Stimulated activated CD8-positive, alpha-beta memory T cell treated with anti-CD3 and anti-CD28 coated beads, Interleukin-15, amount 100 ng/mL, for 48 hours (primary cell): ENCODE measurements at regions not wholly inside any gene's neighbourhood (a gene's known extent, or its start where the extent isn't known, plus 50 kb on each side); places are given as distances from the start of the nearest gene placed in this dataset.

ENCODE experiments used
- DNase-seq, 2 donors: peaks; one replicate each; pipeline ENCODE4 v3.0.0-alpha.2; 2020; ENCODE audit warnings: low read depth in 2 of 2

GRCh38 chr17:77379065-77379428, 238.3 kb downstream of the SEC14L1 start:
- DNase-seq = no peak

- DNase-seq = no peak
These were observed 239.1 kb downstream of the SEC14L1 start for GRCh38 chr17:77379832-77380231.

GRCh38 chr17:77380395-77381184, 239.8 kb downstream of the SEC14L1 start:
- no peak for DNase-seq

- no peak for DNase-seq
These were observed 240.5 kb downstream of the SEC14L1 start for GRCh38 chr17:77381185-77381700.

GRCh38 chr17:77381731-77382130, 241.0 kb downstream of the SEC14L1 start:
- DNase-seq = no peak

GRCh38 chr17:77382356-77382911, 241.7 kb downstream of the SEC14L1 start:
- peak in 1 of 2 donors; percentile 35 for DNase-seq

GRCh38 chr17:77382966-77383612, 242.3 kb downstream of the SEC14L1 start:
- DNase-seq = no peak

- no peak for DNase-seq
These were observed 243.1 kb downstream of the SEC14L1 start for GRCh38 chr17:77383613-77384608.

DNA sequence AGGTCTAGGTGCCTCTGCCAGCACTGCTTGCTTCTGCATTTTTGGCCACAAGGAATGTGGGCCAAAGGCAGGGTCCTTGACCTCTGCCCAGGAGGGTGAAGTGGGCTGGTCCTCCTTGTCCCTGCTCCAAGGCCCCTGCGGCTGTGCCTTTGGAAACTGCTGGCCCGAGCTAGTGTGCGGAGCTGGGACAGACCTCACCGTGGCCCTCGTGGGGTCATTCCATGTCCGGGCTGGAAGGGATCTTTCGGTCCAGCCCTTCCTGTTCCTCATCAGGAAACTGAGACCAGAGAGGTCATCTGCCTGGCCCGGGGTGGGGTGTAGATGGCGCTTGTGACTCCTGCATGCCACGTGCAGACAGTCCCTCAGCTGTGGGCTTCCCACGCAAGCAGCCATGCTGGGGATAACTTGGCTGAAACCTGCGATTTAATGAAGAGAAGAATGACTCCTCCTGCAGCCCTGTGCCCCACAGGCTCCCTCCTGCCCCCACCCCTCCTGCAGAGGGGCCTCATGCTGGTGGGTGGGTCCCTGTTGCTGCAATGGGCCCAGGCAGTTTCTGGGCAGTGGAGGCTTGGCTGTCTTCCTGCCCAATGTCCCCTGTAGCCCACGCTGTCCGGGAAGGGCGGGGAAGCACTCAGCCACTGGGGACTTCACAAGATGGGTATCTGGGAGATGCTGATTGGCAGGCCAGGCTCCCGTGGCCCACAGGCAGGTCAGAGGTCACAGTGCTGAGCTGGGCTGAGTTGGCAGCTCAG, 245.2 kb downstream of the SEC14L1 start:
- DNase-seq = no peak

- DNase-seq = peak in 1 of 2 donors; percentile 34
These were observed 245.9 kb downstream of the SEC14L1 start for GRCh38 chr17:77386502-77387192.

DNA sequence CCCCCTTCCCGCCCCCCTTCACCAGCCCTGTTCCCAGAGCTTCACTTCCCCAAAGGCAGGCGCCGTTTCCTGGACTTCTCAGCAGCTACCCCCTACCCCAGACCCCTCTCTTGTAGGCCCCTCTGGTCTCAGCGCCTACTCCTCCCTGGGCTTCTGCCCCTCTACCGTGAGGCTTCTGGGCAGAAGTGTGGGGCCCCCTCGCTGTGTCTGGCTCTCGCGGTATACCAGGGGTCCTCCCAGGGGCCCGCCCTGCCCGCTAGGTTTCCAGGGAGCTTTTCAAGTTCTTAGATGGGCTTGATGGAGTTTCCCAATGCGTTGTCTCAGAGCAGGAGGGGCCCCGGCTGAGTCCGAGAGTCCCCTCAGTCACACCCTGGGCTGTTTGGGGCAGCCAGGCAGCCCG, 247.1 kb downstream of the SEC14L1 start:
- no peak for DNase-seq

DNA sequence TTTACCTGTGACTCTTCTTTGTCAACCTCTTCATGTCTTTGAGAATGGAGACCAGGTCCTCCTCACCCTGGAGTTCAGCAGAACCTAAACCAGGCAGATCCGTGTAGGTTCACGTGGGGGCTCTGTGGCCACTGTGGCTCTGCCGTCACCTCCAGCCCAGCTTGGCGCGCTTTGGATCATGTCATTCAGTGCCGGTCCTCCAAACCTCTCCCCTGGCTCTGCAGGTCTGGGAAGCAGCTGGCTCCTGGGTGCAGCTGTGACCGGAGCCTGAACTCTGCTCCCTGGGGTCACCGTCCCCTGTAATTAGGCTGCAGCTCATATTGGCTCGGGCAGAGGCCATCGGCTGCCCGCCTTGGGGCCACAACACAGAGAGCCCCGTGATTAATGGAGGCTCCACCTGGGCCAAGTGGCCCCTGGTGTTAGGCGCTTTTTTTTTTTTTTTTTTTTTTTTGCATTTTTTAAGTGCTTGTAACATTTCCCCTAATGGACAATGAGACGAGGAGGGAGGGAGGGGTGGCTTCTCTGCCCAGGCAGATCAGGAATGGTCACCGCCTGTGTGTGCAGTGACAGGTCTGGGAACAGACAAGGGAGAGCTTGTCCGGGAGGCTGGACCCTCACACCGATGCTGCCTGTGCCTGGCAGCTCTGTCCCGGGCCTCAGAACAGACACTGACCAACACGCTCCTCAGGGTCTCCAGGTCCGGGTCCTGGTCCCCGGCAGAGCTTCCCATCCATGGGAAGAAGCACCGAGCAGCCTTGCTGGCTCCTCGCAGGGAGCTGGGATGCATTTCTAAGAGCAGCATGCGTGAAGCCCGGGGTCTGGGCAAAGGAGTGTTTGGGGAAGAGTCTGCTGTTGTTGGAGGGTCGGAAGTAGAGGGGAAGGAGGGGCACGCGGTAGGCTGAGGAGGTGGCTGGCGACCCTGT, 247.9 kb downstream of the SEC14L1 start:
- no peak for DNase-seq

- DNase-seq = no peak
These were observed 250.1 kb downstream of the SEC14L1 start for GRCh38 chr17:77390870-77391269.

- no peak for DNase-seq
These were observed 251.1 kb downstream of the SEC14L1 start for GRCh38 chr17:77391668-77392375.

DNA sequence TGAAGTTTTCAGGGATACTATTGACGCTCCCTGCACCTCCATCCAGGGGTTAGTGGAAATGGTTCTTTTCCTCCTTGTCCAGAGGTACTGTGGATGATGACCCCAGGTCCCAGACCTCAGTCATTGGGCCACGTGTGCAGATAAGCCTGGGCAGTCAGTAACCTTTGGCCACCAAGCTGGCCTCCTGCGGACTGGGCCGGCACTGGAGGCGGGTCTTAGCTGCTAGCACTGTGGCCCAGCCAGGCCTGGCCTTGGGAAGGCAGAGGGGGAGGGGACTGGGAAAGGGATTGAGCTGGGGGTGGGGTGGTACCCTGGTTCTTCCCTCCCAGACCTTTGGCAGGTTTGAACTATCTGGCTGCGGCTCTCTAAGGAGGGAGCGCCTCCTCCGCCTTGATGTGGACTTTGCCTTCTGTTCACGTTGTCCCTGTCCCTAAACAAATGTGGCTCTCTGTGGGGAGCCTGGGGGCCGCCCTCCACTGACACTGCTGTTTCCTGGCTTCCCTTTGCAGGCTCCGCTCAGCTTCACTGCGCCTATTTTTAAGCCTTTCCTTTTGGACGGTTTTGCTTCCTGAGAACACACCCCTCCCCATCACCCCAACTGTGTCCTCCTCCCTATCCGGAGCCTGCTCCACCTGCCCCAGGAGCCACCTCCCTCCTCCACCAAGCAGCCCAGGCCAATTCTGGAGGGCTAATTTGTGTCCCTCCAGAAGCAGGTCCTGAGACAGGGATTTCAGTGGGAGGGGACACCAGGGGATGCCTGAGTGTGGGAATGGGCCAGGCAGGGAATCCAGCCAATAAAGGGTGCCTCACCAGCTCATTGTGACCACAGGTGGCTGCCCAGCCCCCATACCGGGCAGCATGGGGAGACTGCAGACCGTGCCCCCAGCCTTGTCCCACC, 251.9 kb downstream of the SEC14L1 start:
- no peak for DNase-seq

DNA sequence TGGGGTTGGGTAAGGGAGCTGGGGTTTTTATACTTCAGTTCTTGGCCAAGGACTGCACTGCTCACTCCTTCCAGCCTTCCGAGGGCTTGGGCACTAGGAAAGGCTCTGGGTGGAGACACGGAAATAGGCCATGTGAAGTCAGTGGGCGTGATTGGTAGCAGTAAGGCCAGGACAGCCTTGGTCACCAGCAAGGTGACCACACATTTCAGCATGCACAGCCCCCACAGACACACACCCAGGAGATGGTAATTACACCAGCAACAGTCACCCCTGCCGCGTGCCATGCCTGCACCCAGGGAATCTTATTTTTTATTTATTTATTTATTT, 252.5 kb downstream of the SEC14L1 start:
- DNase-seq = no peak

DNA sequence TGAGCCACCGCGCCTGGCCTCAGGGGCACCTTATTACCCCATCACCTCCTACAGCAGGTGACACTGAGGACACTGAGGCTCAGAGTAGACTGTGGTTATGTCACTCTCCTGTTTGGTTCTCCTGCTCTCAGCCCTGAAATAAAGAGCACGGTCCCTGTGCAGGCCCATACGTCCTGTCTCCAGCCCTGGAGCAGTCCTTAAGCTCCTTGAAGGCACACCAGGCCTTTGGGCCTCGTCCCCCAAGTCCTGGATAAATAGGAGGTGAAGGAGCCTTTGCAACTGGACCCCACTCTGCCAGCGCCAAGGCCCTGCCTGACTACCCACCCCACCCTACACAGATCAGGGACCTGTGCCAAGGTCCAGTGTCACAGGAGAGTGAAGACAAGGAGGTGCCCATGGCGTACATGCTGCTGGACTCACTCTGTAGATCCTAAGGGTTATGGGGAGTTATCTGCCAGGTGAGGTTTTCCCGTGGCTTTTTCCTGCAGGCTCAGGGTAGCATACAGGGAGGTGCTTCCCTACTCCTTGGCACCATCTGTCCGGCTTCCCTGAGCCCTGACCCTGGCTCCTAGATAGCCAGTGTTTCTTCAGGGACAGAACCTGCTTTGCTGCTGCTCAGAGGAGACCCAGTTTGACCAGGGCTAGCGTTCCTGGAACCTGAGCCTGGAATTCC, 253.2 kb downstream of the SEC14L1 start:
- no peak for DNase-seq
